SJCRH30 (cell line): ENCODE measurements at regions not wholly inside any gene's neighbourhood (a gene's known extent, or its start where the extent isn't known, plus 50 kb on each side); places are given as distances from the start of the nearest gene placed in this dataset.

ENCODE experiments used
- DNase-seq, 2 experiments: peaks; one replicate each; pipeline ENCODE4 v3.0.0-alpha.2; 2015 to 2020
- H3K27ac ChIP-seq: fragments of 250-450 bp; sonication (Bioruptor Pico); 2 replicates; pipeline ENCODE4 v1.5.1; 2020; ENCODE audit warnings: mild to moderate bottlenecking, moderate library complexity
- H3K27me3 ChIP-seq: fragments of 250-450 bp; sonication (Bioruptor Pico); 2 replicates; pipeline ENCODE4 v1.5.1; 2020; ENCODE audit warnings: mild to moderate bottlenecking, moderate library complexity
- H3K36me3 ChIP-seq: fragments of 250-450 bp; sonication (Bioruptor Pico); 2 replicates; pipeline ENCODE4 v1.5.1; 2020; ENCODE audit warnings: mild to moderate bottlenecking, moderate library complexity
- H3K4me1 ChIP-seq: fragments of 250-450 bp; sonication (Bioruptor Pico); 2 replicates; pipeline ENCODE4 v1.5.1; 2020; ENCODE audit warnings: mild to moderate bottlenecking, moderate library complexity
- H3K4me3 ChIP-seq: fragments of 250-450 bp; sonication (Bioruptor Pico); 2 replicates; pipeline ENCODE4 v1.5.1; 2020; ENCODE audit warnings: mild to moderate bottlenecking, moderate library complexity
- H3K9me3 ChIP-seq: fragments of 250-450 bp; sonication (Bioruptor Pico); replicated peaks from 2 replicates; pipeline ENCODE4 v1.5.1; 2020; ENCODE audit warnings: mild to moderate bottlenecking, moderate library complexity

DNA sequence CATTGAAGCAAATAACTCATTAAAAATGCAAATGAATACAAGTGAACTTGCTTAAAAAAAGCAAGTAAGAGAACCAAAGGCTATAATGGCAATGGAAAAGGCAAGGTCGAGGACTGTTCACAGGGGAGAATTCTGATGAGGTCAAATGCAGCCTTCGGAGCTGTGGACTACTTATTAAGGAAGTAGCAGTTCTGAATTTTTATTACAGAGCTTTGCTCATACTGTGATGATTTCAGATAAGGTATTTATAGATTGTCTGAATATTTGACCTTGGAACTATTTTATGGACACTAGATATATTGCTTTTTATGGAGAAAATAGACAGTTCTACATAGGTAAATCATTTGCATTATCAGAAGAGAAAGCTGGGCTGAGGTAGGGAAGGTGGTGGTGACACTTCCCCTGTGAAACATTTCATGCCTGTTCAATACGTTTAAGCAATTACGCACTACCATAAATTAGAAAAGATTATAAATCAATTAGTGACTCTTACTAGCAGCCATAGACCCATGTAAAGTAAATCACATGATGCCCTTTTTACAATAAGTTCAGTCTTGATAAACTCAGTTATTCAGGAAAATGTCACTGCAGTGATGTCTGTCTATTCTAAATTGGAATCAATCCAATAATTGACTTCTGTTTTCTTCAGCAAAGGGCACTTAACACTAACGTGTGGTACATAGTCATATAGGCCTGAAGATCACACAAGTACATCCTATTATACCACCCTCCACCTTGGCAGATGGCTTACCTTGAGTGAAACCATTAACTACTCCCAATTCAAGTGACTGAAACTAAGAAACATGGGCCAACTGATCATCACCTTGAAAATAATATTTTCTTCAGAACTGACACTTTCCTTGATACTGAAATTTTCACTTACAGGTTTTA is 260.0 kb downstream of the KLF12 start:
- DNase-seq = no peak

GRCh38 chr13:73872397-73872796 is 261.8 kb downstream of the KLF12 start:
- Histone ChIP-seq H3K36me3 (no peaks in the 10 kb centered on the region), H3K27ac (no peak overlapping the region), H3K4me3 (no peak overlapping the region), H3K9me3 (no peaks in the 10 kb centered on the region), H3K4me1 (no peaks in the 10 kb centered on the region), H3K27me3 (no peaks in the 10 kb centered on the region)
- no peak for DNase-seq

More for the DNA sequence above, 260.0 kb downstream of the KLF12 start:
- H3K27me3 ChIP-seq = no peaks in the 10 kb centered on the region
- no peaks in the 10 kb centered on the region for H3K36me3 ChIP-seq
- H3K27ac ChIP-seq = no peak overlapping the region
- no peak overlapping the region for H3K4me3 ChIP-seq
- H3K4me1 ChIP-seq = no peaks in the 10 kb centered on the region
- no peaks in the 10 kb centered on the region for H3K9me3 ChIP-seq

DNA sequence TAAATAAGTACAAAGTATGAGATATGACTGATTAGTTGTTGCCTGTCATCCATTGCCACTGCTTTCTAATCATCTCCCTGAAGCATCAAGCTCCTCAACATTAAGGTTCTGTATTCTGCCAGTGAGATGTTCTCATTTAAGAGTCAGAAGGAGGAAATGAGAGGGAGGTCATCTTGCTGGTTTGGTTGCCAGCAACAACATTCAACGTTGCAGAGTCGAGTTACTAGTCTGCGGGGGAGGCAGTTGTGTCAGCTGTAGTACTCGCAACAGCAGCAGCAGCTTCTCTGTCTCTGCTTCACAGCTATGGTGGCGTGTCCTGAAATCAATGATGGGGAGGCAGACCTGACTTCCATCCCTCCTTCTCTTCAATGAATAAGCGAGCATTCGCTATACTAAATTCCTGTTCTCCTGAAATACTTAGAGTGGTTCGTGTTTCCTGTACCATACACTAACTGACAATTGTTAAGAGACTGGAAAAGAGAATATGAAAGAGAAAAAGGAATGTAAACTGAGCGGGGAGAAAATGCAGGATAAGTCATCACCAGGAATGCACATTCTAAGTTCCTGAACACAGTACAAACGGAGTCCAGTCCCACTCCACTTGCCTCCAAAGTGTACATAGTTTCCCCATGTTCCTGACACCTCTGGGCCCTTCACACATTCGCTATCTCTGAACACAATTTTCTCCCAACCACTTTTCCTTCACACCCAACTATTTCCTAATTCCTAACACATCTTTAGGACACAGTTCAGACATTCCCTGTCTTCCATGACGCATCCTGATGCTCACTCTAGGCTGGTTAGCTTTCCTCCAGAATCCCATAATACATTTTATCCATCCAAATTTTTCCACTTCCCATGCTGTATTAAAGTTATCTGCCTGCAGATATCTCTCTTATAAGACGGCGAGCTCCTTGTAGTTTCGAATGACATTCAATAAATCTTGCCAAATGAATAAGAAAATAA is 263.0 kb downstream of the KLF12 start:
- Histone ChIP-seq H3K4me1 (no peaks in the 10 kb centered on the region), H3K4me3 (no peak overlapping the region), H3K27ac (no peak overlapping the region), H3K9me3 (no peaks in the 10 kb centered on the region), H3K27me3 (no peaks in the 10 kb centered on the region), H3K36me3 (no peaks in the 10 kb centered on the region)
- DNase-seq = peak; percentile 10 to 16

- no peaks in the 10 kb centered on the region for H3K27me3 ChIP-seq
- H3K4me3 ChIP-seq = no peak overlapping the region
- DNase-seq = no peak
- H3K4me1 ChIP-seq = no peaks in the 10 kb centered on the region
- no peaks in the 10 kb centered on the region for H3K36me3 ChIP-seq
- no peak overlapping the region for H3K27ac ChIP-seq
- H3K9me3 ChIP-seq = no peaks in the 10 kb centered on the region
These were observed 264.0 kb downstream of the KLF12 start for GRCh38 chr13:73870036-73870741.

DNA sequence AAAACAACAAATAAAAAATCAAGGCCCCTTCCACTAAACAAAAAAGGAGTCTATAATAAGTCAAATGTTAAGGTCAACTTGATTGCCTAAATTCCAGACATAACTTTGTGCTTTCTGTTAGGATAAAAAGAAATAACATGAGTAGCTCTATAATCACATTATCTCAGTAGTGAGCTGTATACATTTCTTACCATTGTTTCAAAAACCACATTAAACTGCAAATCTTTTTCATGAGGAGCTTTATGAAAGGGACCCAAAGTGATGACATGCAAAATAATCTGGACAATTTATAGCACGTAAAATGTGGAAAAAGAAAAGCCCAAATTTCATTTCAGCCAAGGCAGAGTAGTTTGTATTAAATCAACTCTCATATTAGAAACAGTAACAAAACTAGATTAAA is 269.2 kb downstream of the KLF12 start:
- no peak overlapping the region for H3K4me3 ChIP-seq
- no peaks in the 10 kb centered on the region for H3K4me1 ChIP-seq
- H3K27ac ChIP-seq = no peak overlapping the region
- no peaks in the 10 kb centered on the region for H3K9me3 ChIP-seq
- no peaks in the 10 kb centered on the region for H3K36me3 ChIP-seq
- no peaks in the 10 kb centered on the region for H3K27me3 ChIP-seq
- no peak for DNase-seq

GRCh38 chr13:73861136-73861535 is 273.1 kb downstream of the KLF12 start:
- Histone ChIP-seq H3K4me1 (no peaks in the 10 kb centered on the region), H3K36me3 (no peaks in the 10 kb centered on the region), H3K4me3 (no peak overlapping the region), H3K27me3 (no peaks in the 10 kb centered on the region), H3K9me3 (no peaks in the 10 kb centered on the region), H3K27ac (no peak overlapping the region)
- no peak for DNase-seq

- H3K27ac ChIP-seq = no peak overlapping the region
- no peaks in the 10 kb centered on the region for H3K36me3 ChIP-seq
- H3K9me3 ChIP-seq = no peaks in the 10 kb centered on the region
- no peaks in the 10 kb centered on the region for H3K4me1 ChIP-seq
- H3K4me3 ChIP-seq = no peak overlapping the region
- H3K27me3 ChIP-seq = no peaks in the 10 kb centered on the region
- DNase-seq = no peak
These were observed 273.7 kb downstream of the KLF12 start for GRCh38 chr13:73860501-73860900.

DNA sequence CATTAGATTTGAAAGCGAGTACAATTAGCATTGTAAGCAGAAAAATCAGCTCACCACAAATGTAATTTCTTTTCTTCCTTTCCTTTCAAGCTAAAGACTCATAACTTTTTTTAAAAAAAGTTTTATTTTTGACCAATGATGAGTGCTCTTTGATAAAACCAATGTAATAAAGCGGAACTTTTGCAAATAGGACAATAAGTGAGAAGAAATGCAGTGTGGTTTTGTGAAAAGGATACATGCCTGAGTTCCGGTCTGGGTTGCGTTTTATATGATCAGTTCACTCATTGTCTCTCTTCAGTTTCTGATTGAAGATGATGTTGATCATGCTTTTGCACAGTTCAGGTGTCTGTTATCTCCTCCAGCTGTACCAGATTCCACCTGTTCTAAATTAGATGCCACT is 274.4 kb downstream of the KLF12 start:
- no peaks in the 10 kb centered on the region for H3K4me1 ChIP-seq
- no peak for DNase-seq
- H3K4me3 ChIP-seq = no peak overlapping the region
- no peaks in the 10 kb centered on the region for H3K9me3 ChIP-seq
- no peaks in the 10 kb centered on the region for H3K36me3 ChIP-seq
- H3K27ac ChIP-seq = no peak overlapping the region
- no peaks in the 10 kb centered on the region for H3K27me3 ChIP-seq

- Histone ChIP-seq H3K4me3 (no peak overlapping the region), H3K9me3 (no peaks in the 10 kb centered on the region), H3K27ac (no peak overlapping the region), H3K27me3 (no peaks in the 10 kb centered on the region), H3K36me3 (no peaks in the 10 kb centered on the region), H3K4me1 (no peaks in the 10 kb centered on the region)
- no peak for DNase-seq
These were observed 277.1 kb downstream of the KLF12 start for GRCh38 chr13:73857106-73857505.

DNA sequence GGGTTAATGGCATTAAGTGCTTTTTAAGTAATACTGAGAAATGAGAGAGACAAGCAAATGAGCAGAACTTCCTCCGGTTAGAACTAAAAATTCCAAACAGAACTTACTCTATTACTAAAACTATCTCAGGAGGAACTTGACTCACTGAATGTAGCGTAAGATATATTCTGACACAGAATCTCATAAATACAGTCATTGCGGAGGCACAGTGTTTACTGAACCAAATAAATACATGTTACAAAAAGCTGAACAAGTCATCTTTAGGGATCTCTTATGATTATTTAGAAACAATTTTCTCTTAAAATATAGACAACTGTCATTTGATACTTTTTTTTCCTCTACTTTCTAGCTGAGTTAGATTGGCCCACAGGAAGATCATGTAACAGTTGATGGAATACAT is 283.1 kb downstream of the KLF12 start:
- Histone ChIP-seq H3K27ac (no peak overlapping the region), H3K27me3 (no peaks in the 10 kb centered on the region), H3K4me1 (no peaks in the 10 kb centered on the region), H3K4me3 (no peak overlapping the region), H3K9me3 (no peaks in the 10 kb centered on the region), H3K36me3 (no peaks in the 10 kb centered on the region)
- no peak for DNase-seq

DNA sequence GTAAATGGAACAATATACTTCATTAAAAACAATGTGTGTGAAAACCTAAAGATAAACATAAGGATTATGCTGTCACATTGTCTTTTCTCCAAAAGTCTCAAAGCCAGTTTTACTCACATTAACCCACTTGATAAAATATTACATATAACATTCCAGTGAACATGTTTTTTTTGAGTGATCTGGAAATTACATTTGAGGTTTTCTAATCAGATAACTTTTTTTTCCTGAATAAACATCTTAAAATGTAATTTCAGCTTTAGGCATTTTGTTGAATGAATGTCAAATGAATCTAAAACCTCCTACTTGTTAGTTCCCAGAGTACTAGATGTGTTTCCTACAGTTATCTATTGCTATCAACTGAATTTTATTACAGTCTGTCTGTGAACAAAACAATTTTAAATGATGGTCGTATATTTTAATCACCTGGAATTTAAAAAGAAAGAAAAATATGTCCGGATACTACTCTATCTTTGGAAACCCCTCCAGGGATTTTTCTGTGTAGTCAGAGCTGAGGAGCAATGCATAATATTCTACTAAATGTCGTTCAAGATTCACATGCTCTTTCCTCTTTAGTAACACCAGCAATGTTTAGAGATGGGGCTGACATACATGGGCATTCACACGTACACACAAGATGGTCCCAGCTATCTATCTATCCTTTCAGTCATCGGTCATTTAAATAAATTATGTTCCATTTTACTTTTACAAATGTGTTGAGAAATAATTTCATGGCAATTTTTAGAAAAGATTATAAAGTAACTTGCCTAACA is 283.9 kb downstream of the KLF12 start:
- Histone ChIP-seq H3K4me3 (no peak overlapping the region), H3K27ac (no peak overlapping the region), H3K27me3 (no peaks in the 10 kb centered on the region), H3K36me3 (no peaks in the 10 kb centered on the region), H3K9me3 (no peaks in the 10 kb centered on the region), H3K4me1 (no peaks in the 10 kb centered on the region)
- DNase-seq = no peak

- DNase-seq = peak; percentile 29 to 37
- no peaks in the 10 kb centered on the region for H3K27me3 ChIP-seq
- no peaks in the 10 kb centered on the region for H3K4me1 ChIP-seq
- no peaks in the 10 kb centered on the region for H3K9me3 ChIP-seq
- H3K27ac ChIP-seq = no peak overlapping the region
- no peak overlapping the region for H3K4me3 ChIP-seq
- no peaks in the 10 kb centered on the region for H3K36me3 ChIP-seq
These were observed 284.9 kb downstream of the KLF12 start for GRCh38 chr13:73849292-73849691.

- no peak overlapping the region for H3K4me3 ChIP-seq
- H3K9me3 ChIP-seq = no peaks in the 10 kb centered on the region
- DNase-seq = no peak
- H3K36me3 ChIP-seq = no peaks in the 10 kb centered on the region
- no peak overlapping the region for H3K27ac ChIP-seq
- H3K4me1 ChIP-seq = no peaks in the 10 kb centered on the region
- no peaks in the 10 kb centered on the region for H3K27me3 ChIP-seq
These were observed 289.2 kb downstream of the KLF12 start for GRCh38 chr13:73844986-73845385.

GRCh38 chr13:73842626-73843025 is 291.6 kb downstream of the KLF12 start:
- Histone ChIP-seq H3K4me3 (no peak overlapping the region), H3K36me3 (no peaks in the 10 kb centered on the region), H3K4me1 (no peaks in the 10 kb centered on the region), H3K27me3 (no peaks in the 10 kb centered on the region), H3K27ac (no peak overlapping the region), H3K9me3 (no peaks in the 10 kb centered on the region; the same call in 1 of the 2 replicates)
- no peak for DNase-seq
